ENCODE measurements at regions not wholly inside any gene's neighbourhood (a gene's known extent, or its start where the extent isn't known, plus 50 kb on each side); places are given as distances from the start of the nearest gene placed in this dataset.

DNA sequence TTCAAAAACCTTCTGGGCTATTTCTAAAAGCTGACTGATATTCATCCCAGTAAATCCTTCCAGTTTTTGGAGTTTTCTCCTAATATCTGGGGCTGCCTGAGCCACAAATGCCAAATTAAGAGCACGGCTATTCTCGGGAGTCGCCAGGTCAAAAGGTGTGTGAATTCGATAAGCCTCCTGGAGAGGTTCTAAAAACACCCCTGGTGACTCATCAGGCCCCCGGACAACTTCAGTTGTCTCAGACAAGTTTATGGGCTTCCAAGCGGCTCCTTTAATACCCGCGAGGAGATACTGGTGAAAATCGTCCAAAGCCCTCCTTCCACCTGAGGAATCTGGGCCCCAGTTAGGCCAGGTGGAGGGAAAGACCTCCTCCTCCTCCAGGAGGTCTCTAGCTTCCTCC, 677.1 kb downstream of the TMEM121 start:
- no peaks in the 10 kb centered on the region for H3K4me1 ChIP-seq
- TF ChIP-seq PHF8 (IDR thresholded peaks at IDR 0.05; ENCODE audit: borderline replicate concordance, low read depth) (no peak), SREBF2 (IDR thresholded peaks at IDR 0.05) (no peak), FOSB (CRISPR knock-in tag; IDR thresholded peaks at IDR 0.05) (no peak), RARB (CRISPR knock-in tag; IDR thresholded peaks at IDR 0.05) (no peak), EP300 (IDR thresholded peaks at IDR 0.05) (no peak), TFCP2L1 (CRISPR knock-in tag; IDR thresholded peaks at IDR 0.05) (no peak), CHD2 (IDR thresholded peaks at IDR 0.05; ENCODE audit: low read length, partially characterized antibody) (no peak), NFE2L2 (conservative IDR thresholded peaks at IDR 0.05; ENCODE audit: low read length) (no peak), ZSCAN20 (CRISPR knock-in tag; IDR thresholded peaks at IDR 0.05) (no peak), HOXA7 (CRISPR knock-in tag; IDR thresholded peaks at IDR 0.05) (no peak)
- TF ChIP-seq, protein P1, sequence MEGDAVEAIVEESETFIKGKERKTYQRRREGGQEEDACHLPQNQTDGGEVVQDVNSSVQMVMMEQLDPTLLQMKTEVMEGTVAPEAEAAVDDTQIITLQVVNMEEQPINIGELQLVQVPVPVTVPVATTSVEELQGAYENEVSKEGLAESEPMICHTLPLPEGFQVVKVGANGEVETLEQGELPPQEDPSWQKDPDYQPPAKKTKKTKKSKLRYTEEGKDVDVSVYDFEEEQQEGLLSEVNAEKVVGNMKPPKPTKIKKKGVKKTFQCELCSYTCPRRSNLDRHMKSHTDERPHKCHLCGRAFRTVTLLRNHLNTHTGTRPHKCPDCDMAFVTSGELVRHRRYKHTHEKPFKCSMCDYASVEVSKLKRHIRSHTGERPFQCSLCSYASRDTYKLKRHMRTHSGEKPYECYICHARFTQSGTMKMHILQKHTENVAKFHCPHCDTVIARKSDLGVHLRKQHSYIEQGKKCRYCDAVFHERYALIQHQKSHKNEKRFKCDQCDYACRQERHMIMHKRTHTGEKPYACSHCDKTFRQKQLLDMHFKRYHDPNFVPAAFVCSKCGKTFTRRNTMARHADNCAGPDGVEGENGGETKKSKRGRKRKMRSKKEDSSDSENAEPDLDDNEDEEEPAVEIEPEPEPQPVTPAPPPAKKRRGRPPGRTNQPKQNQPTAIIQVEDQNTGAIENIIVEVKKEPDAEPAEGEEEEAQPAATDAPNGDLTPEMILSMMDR (IDR thresholded peaks at IDR 0.05), result no peak
- TF ChIP-seq, protein P2, sequence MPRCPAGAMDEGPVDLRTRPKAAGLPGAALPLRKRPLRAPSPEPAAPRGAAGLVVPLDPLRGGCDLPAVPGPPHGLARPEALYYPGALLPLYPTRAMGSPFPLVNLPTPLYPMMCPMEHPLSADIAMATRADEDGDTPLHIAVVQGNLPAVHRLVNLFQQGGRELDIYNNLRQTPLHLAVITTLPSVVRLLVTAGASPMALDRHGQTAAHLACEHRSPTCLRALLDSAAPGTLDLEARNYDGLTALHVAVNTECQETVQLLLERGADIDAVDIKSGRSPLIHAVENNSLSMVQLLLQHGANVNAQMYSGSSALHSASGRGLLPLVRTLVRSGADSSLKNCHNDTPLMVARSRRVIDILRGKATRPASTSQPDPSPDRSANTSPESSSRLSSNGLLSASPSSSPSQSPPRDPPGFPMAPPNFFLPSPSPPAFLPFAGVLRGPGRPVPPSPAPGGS (IDR thresholded peaks at IDR 0.05), result no peak
- no peak overlapping the region for H3K4me2 ChIP-seq
- CTCF ChIA-PET, result interaction anchor here (0.6 kb wide), 1 partner anchor 646 kb away, joined by 3 read pairs; no protein-coding TSS in a partner anchor
- POLR2A ChIA-PET, result no interaction called here
- DNase-seq (ENCODE audit: low read depth in 1 of 2, low spot score in 1 of 2), result no peak
- FAIRE-seq, result no peak
- WGBS (ENCODE audit: missing lambda C conversion rate), result 22% methylated on average over 9 of the region's 9 CpGs
- H3K4me3 ChIP-seq, result no peak overlapping the region
- no peak for ATAC-seq
- H3K9me3 ChIP-seq, result no peaks in the 10 kb centered on the region
- no peak overlapping the region for H3K27ac ChIP-seq

DNA sequence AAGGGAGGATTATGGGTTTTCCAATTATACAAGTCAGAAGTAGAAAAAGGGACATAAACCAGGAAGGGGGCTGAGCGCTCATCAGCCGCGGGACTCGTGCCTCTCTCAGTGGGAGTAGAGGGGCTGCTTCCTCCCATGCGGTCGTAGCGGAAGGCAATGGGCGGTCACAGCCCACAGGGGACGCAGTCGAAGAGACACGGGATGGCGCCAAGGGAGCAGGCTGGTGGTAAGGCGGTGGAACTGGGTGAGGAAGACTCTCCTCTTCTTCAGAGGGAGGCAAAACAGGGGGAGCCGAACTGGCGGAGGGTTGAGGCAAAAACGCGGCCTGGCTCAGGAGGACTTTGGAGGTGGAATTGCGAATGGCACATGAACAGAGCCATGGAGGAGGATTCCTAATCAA, 677.7 kb downstream of the TMEM121 start:
- H3K4me2 ChIP-seq, result no peak overlapping the region
- WGBS (ENCODE audit: missing lambda C conversion rate), result 73% methylated on average over 18 of the region's 18 CpGs
- H3K27ac ChIP-seq, result no peak overlapping the region
- ChIA-PET POLR2A (no interaction called here), CTCF (no interaction called here)
- H3K9me3 ChIP-seq, result no peaks in the 10 kb centered on the region
- TF ChIP-seq, protein P3, sequence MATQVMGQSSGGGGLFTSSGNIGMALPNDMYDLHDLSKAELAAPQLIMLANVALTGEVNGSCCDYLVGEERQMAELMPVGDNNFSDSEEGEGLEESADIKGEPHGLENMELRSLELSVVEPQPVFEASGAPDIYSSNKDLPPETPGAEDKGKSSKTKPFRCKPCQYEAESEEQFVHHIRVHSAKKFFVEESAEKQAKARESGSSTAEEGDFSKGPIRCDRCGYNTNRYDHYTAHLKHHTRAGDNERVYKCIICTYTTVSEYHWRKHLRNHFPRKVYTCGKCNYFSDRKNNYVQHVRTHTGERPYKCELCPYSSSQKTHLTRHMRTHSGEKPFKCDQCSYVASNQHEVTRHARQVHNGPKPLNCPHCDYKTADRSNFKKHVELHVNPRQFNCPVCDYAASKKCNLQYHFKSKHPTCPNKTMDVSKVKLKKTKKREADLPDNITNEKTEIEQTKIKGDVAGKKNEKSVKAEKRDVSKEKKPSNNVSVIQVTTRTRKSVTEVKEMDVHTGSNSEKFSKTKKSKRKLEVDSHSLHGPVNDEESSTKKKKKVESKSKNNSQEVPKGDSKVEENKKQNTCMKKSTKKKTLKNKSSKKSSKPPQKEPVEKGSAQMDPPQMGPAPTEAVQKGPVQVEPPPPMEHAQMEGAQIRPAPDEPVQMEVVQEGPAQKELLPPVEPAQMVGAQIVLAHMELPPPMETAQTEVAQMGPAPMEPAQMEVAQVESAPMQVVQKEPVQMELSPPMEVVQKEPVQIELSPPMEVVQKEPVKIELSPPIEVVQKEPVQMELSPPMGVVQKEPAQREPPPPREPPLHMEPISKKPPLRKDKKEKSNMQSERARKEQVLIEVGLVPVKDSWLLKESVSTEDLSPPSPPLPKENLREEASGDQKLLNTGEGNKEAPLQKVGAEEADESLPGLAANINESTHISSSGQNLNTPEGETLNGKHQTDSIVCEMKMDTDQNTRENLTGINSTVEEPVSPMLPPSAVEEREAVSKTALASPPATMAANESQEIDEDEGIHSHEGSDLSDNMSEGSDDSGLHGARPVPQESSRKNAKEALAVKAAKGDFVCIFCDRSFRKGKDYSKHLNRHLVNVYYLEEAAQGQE (IDR thresholded peaks at IDR 0.05), result no peak
- TF ChIP-seq CHD4 (IDR thresholded peaks at IDR 0.05; ENCODE audit: borderline replicate concordance), result no peak
- TF ChIP-seq KDM1A (IDR thresholded peaks at IDR 0.05; ENCODE audit: low read depth), result no peak
- TF ChIP-seq CBX8 (IDR thresholded peaks at IDR 0.05), result no peak
- no peak for TF ChIP-seq RFX5 (IDR thresholded peaks at IDR 0.05)
- no peak for TF ChIP-seq CEBPB (IDR thresholded peaks at IDR 0.05)
- TF ChIP-seq MAFK (IDR thresholded peaks at IDR 0.05; ENCODE audit: partially characterized antibody), result no peak
- TF ChIP-seq RCOR1 (IDR thresholded peaks at IDR 0.05; ENCODE audit: low read depth, low read length), result no peak
- TF ChIP-seq, protein P4, sequence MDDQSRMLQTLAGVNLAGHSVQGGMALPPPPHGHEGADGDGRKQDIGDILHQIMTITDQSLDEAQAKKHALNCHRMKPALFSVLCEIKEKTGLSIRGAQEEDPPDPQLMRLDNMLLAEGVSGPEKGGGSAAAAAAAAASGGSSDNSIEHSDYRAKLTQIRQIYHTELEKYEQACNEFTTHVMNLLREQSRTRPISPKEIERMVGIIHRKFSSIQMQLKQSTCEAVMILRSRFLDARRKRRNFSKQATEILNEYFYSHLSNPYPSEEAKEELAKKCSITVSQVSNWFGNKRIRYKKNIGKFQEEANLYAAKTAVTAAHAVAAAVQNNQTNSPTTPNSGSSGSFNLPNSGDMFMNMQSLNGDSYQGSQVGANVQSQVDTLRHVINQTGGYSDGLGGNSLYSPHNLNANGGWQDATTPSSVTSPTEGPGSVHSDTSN (IDR thresholded peaks at IDR 0.05), result no peak
- TF ChIP-seq, protein P5, sequence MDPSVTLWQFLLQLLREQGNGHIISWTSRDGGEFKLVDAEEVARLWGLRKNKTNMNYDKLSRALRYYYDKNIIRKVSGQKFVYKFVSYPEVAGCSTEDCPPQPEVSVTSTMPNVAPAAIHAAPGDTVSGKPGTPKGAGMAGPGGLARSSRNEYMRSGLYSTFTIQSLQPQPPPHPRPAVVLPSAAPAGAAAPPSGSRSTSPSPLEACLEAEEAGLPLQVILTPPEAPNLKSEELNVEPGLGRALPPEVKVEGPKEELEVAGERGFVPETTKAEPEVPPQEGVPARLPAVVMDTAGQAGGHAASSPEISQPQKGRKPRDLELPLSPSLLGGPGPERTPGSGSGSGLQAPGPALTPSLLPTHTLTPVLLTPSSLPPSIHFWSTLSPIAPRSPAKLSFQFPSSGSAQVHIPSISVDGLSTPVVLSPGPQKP (IDR thresholded peaks at IDR 0.05; ENCODE audit: low read depth, low read length), result no peak
- TF ChIP-seq ZFP36 (IDR thresholded peaks at IDR 0.05; ENCODE audit: borderline replicate concordance, partially characterized antibody), result no peak
- TF ChIP-seq GATA3 (IDR thresholded peaks at IDR 0.05; ENCODE audit: borderline replicate concordance), result no peak
- no peak for TF ChIP-seq FOSL2 (IDR thresholded peaks at IDR 0.05)
- no peak for TF ChIP-seq FOSL2 (CRISPR knock-in tag; IDR thresholded peaks at IDR 0.05)
- no peak for TF ChIP-seq RARB (CRISPR knock-in tag; IDR thresholded peaks at IDR 0.05)
- FAIRE-seq, result no peak
- H3K4me3 ChIP-seq, result no peak overlapping the region
- no peak for DNase-seq (ENCODE audit: low read depth in 1 of 2, low spot score in 1 of 2)
- H3K4me1 ChIP-seq, result no peaks in the 10 kb centered on the region
- no peak for ATAC-seq
